ENCODE measurements at regions not wholly inside any gene's neighbourhood (a gene's known extent, or its start where the extent isn't known, plus 50 kb on each side); places are given as distances from the start of the nearest gene placed in this dataset.

GRCh38 chr6:143607974-143608373 is 69.8 kb upstream of the PHACTR2 start:
- no peak for DNase-seq (ENCODE audit: low spot score)
- TF ChIP-seq CTCF (IDR thresholded peaks at IDR 0.05; ENCODE audit: extremely low read depth, insufficient read depth, missing control alignments), result no peak
- in situ Hi-C loops (cut with MboI; ENCODE audit: low pct_unique_long_range_greater_than_20kb, low sequenced_read_pairs, unreplicated experiment), result no loop called here

- in situ Hi-C loops (cut with MboI; ENCODE audit: low pct_unique_long_range_greater_than_20kb, low sequenced_read_pairs, unreplicated experiment), result no loop called here
Observed at GRCh38 chr6:143607168-143607567, 70.6 kb upstream of the PHACTR2 start.

GRCh38 chr6:143605906-143606521 is 71.8 kb upstream of the PHACTR2 start:
- in situ Hi-C loops (cut with MboI; ENCODE audit: low pct_unique_long_range_greater_than_20kb, low sequenced_read_pairs, unreplicated experiment), result no loop called here
- no peak for DNase-seq (ENCODE audit: low spot score)
- TF ChIP-seq CTCF (IDR thresholded peaks at IDR 0.05; ENCODE audit: extremely low read depth, insufficient read depth, missing control alignments), result no peak

More at GRCh38 chr6:143607168-143607567, 70.6 kb upstream of the PHACTR2 start:
- DNase-seq (ENCODE audit: low spot score), result no peak
- no peak for TF ChIP-seq CTCF (IDR thresholded peaks at IDR 0.05; ENCODE audit: extremely low read depth, insufficient read depth, missing control alignments)

GRCh38 chr6:143603455-143603854 is 74.3 kb upstream of the PHACTR2 start:
- in situ Hi-C loops (cut with MboI; ENCODE audit: low pct_unique_long_range_greater_than_20kb, low sequenced_read_pairs, unreplicated experiment), result no loop called here
- no peak for DNase-seq (ENCODE audit: low spot score)
- no peak for TF ChIP-seq CTCF (IDR thresholded peaks at IDR 0.05; ENCODE audit: extremely low read depth, insufficient read depth, missing control alignments)

DNA sequence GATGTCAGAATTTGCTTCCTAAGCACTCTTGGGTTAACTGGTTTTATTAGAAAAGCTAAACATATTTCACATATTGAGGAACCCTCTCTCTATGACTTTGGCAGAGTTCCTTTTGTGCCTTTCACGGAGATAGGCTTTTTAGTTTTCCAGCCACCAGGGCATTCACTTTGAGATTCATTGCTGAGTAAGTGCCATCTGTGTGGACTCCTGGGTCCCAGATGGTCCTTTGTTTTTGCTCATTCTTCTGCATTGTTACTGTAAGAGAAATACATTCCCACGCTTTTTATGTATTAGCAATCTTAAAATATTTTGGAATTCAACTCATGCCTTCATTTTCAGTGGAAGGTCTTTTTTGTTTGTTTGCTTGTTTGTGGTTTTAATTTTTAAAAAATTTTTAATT is 76.3 kb upstream of the PHACTR2 start:
- no peak for DNase-seq (ENCODE audit: low spot score)
- no peak for TF ChIP-seq CTCF (IDR thresholded peaks at IDR 0.05; ENCODE audit: extremely low read depth, insufficient read depth, missing control alignments)
- in situ Hi-C loops (cut with MboI; ENCODE audit: low pct_unique_long_range_greater_than_20kb, low sequenced_read_pairs, unreplicated experiment), result no loop called here

- no peak for TF ChIP-seq CTCF (IDR thresholded peaks at IDR 0.05; ENCODE audit: extremely low read depth, insufficient read depth, missing control alignments)
Observed at GRCh38 chr6:143600821-143601220, 76.9 kb upstream of the PHACTR2 start.

More at GRCh38 chr6:143600821-143601220, 76.9 kb upstream of the PHACTR2 start:
- DNase-seq (ENCODE audit: low spot score), result no peak
- in situ Hi-C loops (cut with MboI; ENCODE audit: low pct_unique_long_range_greater_than_20kb, low sequenced_read_pairs, unreplicated experiment), result no loop called here
